K562 (cell line): ENCODE measurements at regions not wholly inside any gene's neighbourhood (a gene's known extent, or its start where the extent isn't known, plus 50 kb on each side); places are given as distances from the start of the nearest gene placed in this dataset.
"Not testable (repeated sequence)": the region's sequence is repeated elsewhere in the genome, so short reads cannot be mapped to it uniquely, and the experiment has no call there.

ENCODE experiments used
- BHLHE40 ChIP-seq: IDR thresholded peaks from 2 replicates; pipeline ENCODE4 v1.6.1; 2011; ENCODE audit warnings: low read length, improper control_type of control experiment
- CTCF ChIP-seq, 3 experiments: IDR thresholded peaks in 2 of 3; conservative IDR thresholded peaks in 1 of 3; 2 replicates each; pipeline ENCODE4 v1.5.1; 2011 to 2012; ENCODE audit warnings: low read length in 3 of 3, mild to moderate bottlenecking in 3 of 3, control low read depth in 2 of 3, improper control_type of control experiment in 1 of 3, inconsistent platforms in 1 of 3, low read depth in 1 of 3, mixed read lengths in 1 of 3, moderate library complexity in 1 of 3; ENCODE audit not compliant: insufficient read depth in 2 of 3
- GATA2 ChIP-seq: sonication (generic); formaldehyde crosslinking; IDR thresholded peaks from 2 replicates; pipeline ENCODE4 v1.4.0; 2020; ENCODE audit warnings: mild to moderate bottlenecking, missing genetic modification reagents
- KAT7 ChIP-seq: sonication (generic); formaldehyde crosslinking; IDR thresholded peaks from 2 replicates; pipeline ENCODE4 v1.8.0; 2022; ENCODE audit warnings: missing genetic modification reagents, mild to moderate bottlenecking, borderline replicate concordance
- NFIC ChIP-seq: fragments of 450-650 bp; IDR thresholded peaks from 2 replicates; pipeline ENCODE4 v1.6.1; 2017; ENCODE audit warnings: mild to moderate bottlenecking, inconsistent platforms
- PHB ChIP-seq: fragments of 250-450 bp; sonication (Bioruptor Pico); IDR thresholded peaks from 2 replicates; pipeline ENCODE4 v1.5.0; 2021
- RAD21 ChIP-seq, 2 experiments: fragments of 250-450 bp in 1 of 2; fragments of 450-650 bp in 1 of 2; sonication (Bioruptor Pico) in 1 of 2; formaldehyde crosslinking in 1 of 2; IDR thresholded peaks in 1 of 2; conservative IDR thresholded peaks in 1 of 2; 2 replicates each; pipeline versions ENCODE4 v1.4.0 to v1.8.0; 2020 to 2022; ENCODE audit warnings: mild to moderate bottlenecking in 2 of 2, moderate library complexity in 1 of 2
- REST ChIP-seq, 2 experiments: fragments of 450-650 bp; formaldehyde crosslinking in 1 of 2; IDR thresholded peaks; 2 replicates each; pipeline versions ENCODE4 v1.4.0 to v1.6.1; 2014 to 2020; ENCODE audit warnings: mild to moderate bottlenecking in 2 of 2, borderline replicate concordance in 1 of 2, low read depth in 1 of 2
- SMC3 ChIP-seq: conservative IDR thresholded peaks from 2 replicates; pipeline ENCODE4 v1.6.1; 2011; ENCODE audit warnings: low read depth, low read length, improper control_type of control experiment; ENCODE audit not compliant: insufficient read depth
- TRIM24 ChIP-seq, 2 experiments: fragments of 450-650 bp; IDR thresholded peaks; 2 replicates each; pipeline ENCODE4 v1.6.1; 2016
- ZNF165 ChIP-seq: fragments of 250-450 bp; sonication (Bioruptor Pico); IDR thresholded peaks from 2 replicates; pipeline ENCODE4 v1.4.0; 2020; ENCODE audit warnings: borderline replicate concordance
- ZNF239 ChIP-seq: fragments of 250-450 bp; sonication (Bioruptor Pico); IDR thresholded peaks from 2 replicates; pipeline ENCODE4 v1.4.0; 2020; ENCODE audit warnings: mild to moderate bottlenecking
- ZNF354B ChIP-seq: fragments of 250-450 bp; sonication (Bioruptor Pico); IDR thresholded peaks from 2 replicates; pipeline ENCODE4 v1.4.0; 2020

- TF ChIP-seq PHB (CRISPR knock-in tag); ZNF354B (CRISPR knock-in tag); REST (IDR thresholded peaks at IDR 0.05; ENCODE audit: borderline replicate concordance); REST (CRISPR knock-in tag; IDR thresholded peaks at IDR 0.05; ENCODE audit: low read depth); SMC3; NFIC; KAT7 (CRISPR knock-in tag); RAD21 (CRISPR knock-in tag; conservative IDR thresholded peaks at IDR 0.05 in 1 of 2, IDR thresholded peaks at IDR 0.05 in 1 of 2); CTCF (IDR thresholded peaks at IDR 0.05 in 2 of 3, conservative IDR thresholded peaks at IDR 0.05 in 1 of 3; ENCODE audit: insufficient read depth in 2 of 3, low read depth in 1 of 3, low read length in 3 of 3); TRIM24 (IDR thresholded peaks at IDR 0.05); ZNF165 (CRISPR knock-in tag); GATA2 (CRISPR knock-in tag); ZNF239 (CRISPR knock-in tag); BHLHE40: not testable (repeated sequence)
Observed at GRCh38 chrY:10958122-10958521, 1430.4 kb downstream of the TSPY10 start.
